Mammary epithelial cell (primary cell): ENCODE measurements at regions not wholly inside any gene's neighbourhood (a gene's known extent, or its start where the extent isn't known, plus 50 kb on each side); places are given as distances from the start of the nearest gene placed in this dataset.

ENCODE experiments used
- CTCF ChIP-seq, 2 donors: IDR thresholded peaks in 1 of 2; conservative IDR thresholded peaks in 1 of 2; 2 replicates each; pipeline ENCODE4 v1.5.1; 2011 to 2012; ENCODE audit warnings: inconsistent platforms in 2 of 2, low read length in 2 of 2, mild to moderate bottlenecking in 2 of 2, control low read depth in 1 of 2, low read depth in 1 of 2; ENCODE audit not compliant: insufficient read depth in 1 of 2; ENCODE audit errors: extremely low read depth in 1 of 2
- EZH2 ChIP-seq: IDR thresholded peaks from 2 replicates; pipeline ENCODE4 v1.6.1; 2012; ENCODE audit warnings: low read length, inconsistent platforms, borderline replicate concordance

DNA sequence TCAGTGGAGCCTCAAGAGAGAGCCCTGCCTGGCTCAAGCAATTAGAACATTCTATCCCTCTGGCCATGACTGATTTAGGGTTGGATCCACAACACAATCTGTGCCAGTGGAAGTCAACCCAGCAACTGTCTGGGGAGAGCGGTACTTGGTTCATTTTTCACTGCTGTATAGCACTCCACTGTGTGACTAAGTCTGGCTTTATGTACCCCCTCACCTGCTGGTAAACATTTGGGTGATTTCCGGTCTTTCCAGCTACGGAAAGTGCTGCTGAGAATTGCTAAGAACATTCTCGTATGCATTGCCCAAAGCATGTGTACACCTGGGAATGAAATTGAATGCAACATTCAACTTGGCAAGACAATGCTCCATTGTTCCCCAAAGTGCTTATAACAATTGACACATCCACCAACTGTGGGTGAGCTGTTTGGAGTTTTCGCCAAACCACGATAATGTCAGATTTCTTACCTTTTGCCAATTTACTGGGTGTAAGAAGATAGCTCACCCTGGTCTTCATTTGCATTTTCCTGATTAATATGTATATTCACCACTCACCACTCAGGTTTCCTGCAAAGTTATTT is 63.5 kb upstream of the MED9 start:
- TF ChIP-seq CTCF (conservative IDR thresholded peaks at IDR 0.05 in 1 of 2, IDR thresholded peaks at IDR 0.05 in 1 of 2; ENCODE audit: extremely low read depth in 1 of 2, insufficient read depth in 1 of 2, low read depth in 1 of 2, low read length in 2 of 2) (no peak), EZH2 (no peak)
